HG03354 (cell line): ENCODE measurements at regions not wholly inside any gene's neighbourhood (a gene's known extent, or its start where the extent isn't known, plus 50 kb on each side); places are given as distances from the start of the nearest gene placed in this dataset.
"Not testable (repeated sequence)": the region's sequence is repeated elsewhere in the genome, so short reads cannot be mapped to it uniquely, and the experiment has no call there.

Experiments
- ATAC-seq: cut with Tn5 transposase; IDR thresholded peaks from one replicate; pipeline ENCODE4 v1.9.1; 2021; ENCODE audit warnings: mild to moderate bottlenecking; ENCODE audit not compliant: unreplicated experiment, poor library complexity, severe bottlenecking

DNA sequence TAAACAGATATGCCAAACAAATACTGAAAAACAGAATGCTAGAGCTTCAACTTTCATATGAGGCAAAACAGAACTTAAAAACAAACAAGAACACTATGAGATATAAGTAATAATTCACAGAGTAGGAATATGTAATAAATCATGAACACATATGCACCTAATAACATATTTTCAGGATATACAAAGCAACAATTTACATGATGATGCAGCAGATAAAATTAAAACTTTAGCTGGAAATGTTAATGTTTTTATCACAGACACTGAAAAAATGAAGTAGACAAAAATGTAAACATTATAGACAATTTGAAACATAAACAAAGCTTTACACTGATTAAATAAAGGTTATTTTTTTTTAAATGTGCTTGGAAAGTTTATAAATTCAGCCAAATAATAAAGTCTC, 443.1 kb upstream of the NFIA start:
- no peak for ATAC-seq

DNA sequence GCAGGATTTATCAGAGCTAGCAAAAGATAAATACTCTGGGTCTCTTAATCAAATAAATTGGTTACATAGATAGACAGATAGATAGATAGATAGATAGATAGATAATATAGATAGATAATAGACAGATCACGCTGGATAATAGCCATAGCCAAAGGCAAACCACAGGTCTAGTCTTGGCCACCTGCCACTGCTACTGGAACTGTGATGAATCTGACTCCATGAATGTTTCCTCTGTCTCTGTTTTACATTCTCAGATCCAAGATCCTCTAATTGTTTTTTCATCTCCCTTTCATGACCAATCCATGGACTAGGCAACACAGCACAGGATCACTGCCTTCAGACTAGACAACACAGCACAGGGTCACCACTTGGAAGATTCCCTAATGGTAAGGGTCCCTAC, 444.7 kb upstream of the NFIA start:
- ATAC-seq, result no peak

DNA sequence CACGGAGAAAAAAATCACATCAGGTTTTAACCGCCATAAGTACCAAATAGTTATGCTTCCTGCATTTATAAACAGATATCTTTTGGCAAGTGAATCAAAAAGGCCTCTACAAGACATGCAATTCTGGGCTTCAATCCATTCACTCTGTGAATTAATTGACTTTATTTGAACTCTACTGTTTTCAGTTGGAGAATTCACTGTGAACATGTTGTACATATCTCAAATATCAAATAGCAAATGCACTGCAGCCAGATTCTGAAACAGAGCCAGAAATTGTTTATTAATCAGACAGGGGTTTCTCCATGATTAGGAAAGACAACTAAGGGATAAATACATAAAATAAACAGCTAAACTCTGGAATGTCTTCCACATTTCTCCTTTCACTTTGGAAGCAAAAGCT, 445.4 kb upstream of the NFIA start:
- ATAC-seq, result no peak

DNA sequence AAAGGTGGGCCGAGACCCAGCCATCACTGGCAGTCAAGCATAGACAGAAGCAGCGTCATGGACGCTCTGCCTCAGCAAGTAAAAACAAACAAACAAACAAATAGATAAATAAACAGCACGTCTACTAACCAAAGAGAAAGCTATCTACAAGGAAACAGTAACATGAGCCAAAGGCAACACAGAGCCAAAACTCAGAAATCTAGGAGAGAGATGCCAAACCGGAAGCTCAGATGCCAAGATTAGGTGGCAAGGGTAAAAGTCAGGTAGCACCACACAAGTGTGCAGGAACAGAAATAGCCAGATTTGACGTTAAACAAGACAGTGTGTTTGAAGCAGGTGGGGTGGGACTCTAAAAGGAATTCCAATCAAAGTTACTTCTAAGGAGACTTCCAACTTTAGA, 448.3 kb upstream of the NFIA start:
- no peak for ATAC-seq

DNA sequence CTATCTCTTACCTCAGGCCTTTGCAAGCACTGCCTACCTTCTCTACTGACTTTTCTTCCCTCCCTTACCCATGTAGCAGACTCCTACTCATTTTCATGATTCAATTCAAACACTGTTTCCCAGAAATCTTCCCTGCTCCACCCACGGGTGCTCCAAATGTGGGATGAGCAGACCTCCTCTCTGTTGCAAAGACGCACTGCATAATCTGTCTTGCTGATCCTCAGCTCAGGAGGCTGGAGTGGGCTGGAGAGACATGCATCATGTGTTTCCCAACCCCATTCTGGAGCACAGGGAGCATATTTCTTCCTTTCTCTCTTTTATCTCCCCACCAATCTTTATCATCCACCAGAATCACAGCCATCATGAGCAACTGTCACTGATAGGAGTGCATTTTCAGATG, 459.9 kb upstream of the NFIA start:
- no peak for ATAC-seq

DNA sequence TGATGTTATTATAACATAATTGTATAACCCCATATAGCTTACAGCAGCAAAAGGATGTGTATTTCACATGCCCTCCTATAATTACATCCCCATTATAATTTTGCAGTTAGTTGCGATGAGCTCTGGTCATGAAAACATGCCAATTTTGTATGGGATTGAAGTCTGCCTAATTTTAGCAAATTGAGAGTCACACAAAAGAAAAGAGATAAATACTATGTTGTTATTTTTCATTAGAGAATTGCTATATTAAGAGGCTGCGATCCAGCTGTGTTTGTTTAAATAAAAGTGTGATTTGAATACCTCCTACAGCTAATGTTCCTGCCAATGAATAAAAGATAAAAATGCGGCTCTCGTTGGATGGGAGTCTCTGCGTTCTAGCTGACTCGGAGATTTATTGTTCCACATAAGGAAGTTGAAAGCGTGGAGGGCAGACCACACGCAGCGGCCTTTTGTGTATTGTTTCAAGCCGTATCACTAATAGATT, 461.0 kb upstream of the NFIA start:
- no peak for ATAC-seq

DNA sequence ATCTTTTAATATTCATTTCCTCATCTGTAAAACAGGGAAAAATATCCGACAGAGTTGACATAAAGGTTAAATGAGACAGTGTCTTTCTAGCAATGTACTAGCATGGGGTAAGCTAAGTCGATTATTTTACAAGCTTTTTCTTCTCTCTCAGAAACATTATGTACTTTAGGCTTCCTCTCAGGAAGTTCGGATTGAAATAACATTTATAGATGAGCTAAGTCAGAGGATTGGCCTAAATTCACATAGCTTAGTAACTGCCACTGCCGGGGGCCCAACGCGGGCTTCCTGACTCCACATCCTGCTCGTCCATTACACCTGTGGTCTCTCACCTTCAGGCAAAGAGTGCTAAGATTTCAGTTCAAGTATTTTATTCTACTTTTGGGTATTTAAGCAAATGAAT, 462.3 kb upstream of the NFIA start:
- ATAC-seq, result no peak

DNA sequence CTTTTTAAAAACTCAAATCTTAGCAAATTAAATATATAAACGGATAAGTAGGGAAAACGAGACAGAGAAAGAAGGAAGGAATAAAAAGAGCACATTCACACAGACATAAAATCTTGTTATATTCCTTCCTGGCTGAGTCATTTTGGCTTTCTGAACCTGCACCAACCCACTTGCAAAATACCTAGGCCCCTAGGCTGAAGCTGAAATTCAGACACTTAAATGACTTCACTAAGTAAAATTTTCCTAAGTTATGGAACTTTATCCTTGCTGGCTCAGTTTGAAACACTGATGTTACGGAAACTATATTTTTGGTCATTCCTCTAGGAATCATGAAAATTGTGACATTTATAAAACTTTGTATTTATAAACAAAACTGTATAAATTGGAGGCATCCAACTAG, 462.8 kb upstream of the NFIA start:
- ATAC-seq, result no peak

DNA sequence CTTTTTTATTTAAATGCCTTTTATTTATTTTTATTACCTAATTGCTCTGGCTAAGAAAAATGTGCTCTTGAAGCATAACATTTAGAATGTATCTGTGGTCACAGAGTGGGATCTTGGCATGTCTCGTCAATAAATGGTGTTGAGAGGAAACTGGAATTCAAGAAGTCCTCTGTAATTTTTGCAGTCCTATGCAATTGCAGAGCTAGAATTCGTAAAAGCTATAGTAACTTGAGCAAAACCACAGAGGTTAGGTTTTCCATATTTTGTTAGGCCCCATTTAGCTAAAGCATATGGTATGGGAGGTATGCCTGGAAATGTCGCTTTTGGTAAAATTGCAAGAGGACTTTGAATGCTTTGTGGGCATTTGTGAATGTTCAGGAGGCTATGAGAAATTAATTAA, 466.7 kb upstream of the NFIA start:
- no peak for ATAC-seq

DNA sequence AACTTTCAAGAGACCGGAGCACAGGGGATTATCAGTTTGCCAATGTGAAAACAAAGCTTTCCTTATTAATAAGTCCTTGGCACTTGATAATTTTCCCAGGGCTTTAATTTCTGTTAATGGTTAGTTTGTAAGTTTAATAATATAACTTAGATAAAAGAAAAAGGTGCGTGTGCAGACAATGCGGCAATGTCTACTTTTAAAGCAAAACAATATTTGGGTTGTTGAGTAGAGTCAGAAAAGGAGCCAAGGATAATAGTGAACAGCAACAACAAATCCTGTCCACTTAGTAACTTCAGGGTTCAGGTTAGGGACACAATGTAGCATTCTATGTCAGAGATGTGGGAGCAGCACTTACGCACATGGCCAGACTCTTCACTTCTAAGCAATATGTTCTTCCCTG, 469.6 kb upstream of the NFIA start:
- ATAC-seq, result no peak

DNA sequence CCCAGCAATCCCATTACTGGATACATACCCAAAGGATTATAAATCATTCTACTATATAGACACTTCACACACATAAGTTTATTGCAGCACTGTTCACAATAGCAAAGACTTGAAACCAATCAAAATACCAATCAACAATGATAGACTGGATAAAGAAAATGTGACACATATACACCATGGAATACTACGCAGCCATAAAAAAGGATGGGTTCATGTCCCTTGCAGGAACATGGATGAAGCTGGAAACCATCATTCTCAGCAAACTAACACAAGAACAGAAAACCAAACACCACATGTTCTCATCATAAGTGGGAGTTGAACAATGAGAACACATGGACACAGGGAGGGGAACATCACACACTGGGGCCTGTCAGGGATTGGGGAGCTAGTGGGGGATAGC, 475.4 kb upstream of the NFIA start:
- ATAC-seq, result not testable (repeated sequence)

DNA sequence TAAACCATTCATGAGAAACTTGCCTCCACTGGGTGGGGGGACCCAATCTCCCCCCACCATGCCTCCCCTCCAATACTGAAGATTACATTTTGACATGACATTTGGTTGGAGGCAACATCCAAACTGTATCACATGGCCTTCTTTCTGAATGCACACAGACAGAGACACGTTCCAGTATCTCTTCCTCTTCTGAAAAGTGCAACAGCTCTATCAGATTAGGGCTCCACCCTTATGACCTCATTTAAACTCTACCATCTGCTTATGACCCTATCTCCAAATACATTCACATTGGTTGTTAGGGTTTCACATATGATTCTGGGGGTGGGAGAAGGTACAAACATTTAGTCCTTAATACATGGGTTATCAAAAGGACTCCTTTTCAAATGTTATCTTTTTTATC, 481.8 kb upstream of the NFIA start:
- no peak for ATAC-seq

DNA sequence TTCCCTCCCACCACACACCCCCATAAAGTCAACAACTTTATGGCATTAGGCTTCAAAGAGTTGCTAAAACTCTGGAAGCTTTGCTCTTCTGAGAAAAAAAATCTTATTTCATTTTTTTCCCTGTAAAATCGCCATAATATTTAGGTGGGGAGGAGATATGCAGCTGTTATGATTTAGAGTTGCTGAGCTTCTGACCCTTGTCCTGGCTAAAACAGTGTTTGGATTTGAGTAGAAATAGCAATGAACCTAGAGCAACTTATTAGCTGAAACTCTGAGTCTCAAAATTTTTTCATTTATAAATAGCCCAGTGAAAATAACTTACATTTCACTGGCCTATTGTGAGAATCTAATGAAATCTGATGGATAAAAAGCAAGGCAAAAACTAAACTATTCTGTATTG, 482.8 kb upstream of the NFIA start:
- no peak for ATAC-seq

DNA sequence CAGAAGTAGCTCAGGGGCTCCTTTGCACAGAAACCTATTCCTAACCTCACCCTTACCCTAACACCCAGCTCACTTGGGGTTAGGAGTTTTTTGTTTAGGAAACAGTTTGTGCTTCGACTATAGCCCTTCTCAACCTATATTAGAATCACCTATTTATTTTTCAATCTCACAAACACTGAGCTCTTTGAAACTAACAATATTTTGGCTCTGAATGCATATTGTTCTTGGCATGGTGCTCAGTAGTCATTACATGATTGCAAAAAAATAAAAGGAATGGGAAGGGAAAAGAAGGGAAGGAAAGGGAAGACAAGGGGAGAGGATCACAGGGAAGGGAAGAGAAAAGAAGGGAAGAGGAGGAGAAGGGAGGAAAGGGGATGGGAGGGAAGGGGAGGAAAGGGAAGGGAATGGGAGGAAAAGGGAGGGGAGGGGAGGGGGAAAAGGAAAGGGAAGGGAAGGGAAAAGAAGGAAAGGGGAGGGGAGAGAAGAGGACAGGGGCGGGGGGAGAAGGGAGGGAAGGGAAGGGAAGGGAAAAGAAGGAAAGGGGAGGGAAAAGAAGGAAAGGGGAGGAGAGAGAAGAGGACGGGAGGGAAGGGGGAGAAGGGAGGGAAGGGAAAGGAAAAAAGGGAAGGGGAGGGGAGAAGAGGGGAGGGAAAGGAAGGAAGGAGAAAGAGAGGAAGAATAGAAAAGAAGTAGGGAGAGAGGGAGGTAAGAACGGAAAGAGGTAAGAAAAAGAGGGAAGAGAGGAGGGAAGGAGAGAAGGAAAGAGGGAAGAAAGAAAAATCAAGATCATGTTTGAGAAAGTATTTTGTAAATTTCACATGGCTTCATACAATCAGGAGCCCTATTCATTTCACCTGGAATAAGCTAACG, 484.1 kb upstream of the NFIA start:
- no peak for ATAC-seq

DNA sequence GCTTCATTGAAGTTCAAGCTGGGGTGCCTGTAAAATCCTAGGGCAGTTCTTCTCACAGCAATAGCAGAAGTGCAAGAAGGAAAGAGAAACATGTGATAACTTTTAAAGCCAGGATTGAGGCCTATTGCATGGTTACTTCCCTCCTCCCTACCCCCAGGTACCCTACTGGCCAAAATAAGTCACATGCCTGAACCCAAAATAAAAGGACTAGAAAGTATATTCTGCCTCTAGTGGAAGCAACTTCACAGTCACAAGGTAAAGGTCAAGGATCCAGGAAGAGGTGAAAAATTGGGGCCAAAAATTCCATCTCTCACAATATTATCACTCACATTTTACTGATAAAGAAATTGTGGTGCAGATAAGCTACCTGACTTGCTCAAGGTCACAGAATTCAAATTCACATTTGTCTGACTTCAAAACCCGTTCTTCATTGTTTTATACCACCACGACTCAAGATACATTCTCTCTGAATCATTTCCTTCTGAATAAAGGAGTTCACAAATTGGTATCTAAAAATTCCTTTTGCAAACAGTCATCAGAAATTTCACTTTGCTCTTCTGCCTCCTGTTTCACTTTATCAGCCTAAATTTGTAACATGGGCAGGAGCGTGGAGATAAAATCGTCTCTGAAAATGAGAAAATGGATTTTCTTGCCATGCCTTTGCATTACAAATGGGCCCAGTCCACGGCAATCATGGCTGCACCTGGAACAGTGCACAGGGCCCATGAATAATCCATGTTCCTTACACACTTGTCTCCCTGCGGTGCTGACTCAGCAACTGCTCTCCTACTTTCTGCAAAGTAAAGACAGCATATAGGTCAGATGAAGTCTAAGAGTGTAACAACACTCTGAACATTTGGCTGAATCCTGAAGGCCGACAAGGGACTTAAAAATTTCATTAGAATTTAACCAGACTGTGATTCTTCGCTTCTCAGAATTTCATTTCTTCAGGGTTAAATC, 485.3 kb upstream of the NFIA start:
- no peak for ATAC-seq

DNA sequence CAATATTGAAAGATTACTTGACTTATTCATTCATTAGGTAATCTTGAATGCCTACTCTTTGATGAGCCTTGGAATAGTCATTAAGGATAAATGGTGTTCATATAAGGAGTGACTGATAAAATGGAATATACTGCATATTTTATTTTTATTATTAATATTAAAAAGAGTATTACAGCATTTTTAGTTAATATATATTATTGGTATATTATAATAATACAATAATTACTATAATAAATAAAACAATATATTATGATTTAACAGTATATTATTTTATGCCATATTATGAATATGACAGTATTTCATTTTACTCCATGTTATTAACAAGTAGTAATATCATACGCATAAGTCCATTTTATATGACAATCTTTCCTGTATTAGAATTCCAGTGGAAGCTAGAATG, 490.8 kb upstream of the NFIA start:
- no peak for ATAC-seq

DNA sequence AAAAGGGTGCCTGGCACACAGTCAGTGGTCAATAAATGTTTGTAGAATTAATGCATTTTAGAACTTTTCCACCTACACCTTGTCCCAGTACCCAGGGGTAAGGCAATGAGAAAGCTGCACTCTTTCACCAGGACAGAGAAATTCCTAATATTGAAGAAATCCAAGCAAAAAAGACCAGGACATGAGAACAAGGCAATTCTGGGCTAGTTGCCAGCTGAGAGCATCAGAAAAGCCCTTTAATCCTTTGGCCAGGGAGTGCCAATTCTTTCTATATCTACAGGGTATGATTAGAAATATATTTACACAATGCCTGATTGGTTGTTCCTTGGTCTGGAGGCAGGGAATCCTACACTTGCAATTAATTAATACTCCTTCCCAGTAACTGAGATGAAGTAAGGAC, 492.4 kb upstream of the NFIA start:
- ATAC-seq, result no peak

DNA sequence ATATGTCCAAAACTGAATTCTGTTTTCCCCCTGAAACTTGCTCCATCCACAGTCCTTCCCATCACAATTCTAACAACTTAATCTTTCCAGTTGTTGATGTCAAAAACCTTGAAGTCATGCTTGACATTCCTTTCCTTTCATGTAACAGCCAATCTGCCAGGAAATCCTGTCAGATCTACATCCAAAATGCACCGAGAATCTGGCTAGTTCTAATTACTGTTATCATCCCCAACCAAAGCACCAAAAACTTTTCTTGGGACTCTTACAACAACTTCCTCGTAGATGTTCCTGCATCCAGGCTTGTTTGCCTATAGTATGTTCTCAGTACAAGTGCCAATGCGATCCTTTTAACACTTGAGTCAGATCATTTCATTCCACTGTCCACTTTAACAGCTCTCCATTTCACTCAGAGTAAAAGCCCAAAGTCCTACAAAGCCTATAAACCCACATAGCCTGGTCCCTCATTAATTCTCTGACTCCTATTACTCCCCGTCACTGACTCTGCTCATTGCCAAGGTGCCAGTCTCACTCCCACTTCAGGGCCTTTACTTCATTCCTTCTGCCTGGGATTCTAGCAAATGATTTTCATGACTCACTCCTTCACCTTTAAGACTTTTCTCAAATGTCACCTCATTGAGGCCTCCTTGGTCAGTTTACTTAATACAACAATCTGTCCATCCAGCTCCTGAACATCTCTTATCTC, 493.2 kb upstream of the NFIA start:
- ATAC-seq, result no peak

DNA sequence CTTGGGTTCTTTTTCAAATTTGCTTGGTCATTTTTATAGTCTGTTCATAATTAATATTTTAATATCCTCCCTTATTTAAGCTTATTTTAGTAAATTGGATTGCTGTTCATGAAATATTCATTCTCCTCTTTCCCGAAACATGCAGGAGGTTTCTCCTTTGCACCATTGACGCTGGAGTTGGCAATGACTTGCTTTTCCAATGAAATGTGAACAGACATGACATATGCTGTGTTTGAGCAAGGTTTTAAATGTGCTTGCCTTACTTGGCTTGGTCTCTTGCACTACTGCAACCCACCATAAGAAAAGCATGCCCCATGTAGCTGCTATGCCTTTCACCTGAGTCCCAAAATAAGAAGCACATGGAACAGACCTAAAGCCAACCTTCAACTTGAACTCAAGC, 498.0 kb upstream of the NFIA start:
- no peak for ATAC-seq

DNA sequence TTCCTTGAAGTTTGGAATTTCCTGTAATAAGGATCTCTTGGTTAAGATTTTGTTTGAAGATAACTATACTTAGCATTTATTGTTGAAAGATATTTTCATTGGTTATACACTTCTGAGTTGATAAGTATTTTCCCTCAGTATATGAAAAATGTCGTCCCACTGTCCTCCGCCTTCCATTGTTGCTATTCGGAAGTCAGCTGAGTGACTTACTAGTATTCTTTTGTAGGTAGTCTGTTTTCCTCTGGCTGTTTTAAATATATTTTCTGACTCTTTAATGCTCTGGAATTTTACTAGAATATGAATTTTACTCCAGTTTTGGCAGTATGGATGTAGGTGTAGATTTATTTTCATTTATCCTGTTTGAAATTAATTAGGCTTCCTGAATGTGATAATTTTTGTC, 498.7 kb upstream of the NFIA start:
- ATAC-seq, result no peak
